ENCODE measurements at regions not wholly inside any gene's neighbourhood (a gene's known extent, or its start where the extent isn't known, plus 50 kb on each side); places are given as distances from the start of the nearest gene placed in this dataset.

DNA sequence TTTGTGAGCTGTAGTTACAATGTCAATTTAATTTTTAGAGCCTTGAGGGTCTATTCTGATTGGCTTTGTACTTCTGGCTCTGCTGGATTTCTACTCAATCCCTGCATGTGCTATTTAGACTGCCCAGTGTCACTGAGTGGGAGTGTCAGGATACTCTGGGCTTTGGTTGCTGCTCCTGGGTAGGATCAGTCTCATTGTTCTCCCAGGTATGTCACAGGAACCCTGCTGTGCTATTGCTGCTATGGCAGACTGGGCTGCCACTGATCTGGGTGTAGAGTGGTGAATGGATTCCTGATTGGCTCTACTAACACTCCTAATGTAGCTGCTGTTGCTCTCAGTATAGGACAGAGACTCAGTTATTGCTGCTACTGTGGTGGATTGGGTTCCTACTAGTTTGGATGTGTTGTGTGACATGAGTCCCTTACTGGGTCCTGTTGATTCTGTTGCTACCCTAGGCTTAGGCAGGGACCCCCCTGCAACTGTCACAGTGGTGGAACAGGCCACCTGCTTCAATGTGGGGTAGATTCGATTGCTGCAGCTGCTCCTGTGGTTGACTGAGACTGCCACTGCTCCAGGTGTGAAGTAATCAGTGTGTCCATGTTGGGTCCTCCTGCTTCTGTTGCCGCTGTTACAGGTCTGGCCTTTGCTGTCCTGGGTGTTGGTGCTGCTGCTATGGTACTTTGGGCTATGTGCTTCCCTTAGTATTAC lies 707.8 kb upstream of the AMOT start:
- H3K4me3 ChIP-seq (ENCODE audit: low read depth, low read length), result no peak overlapping the region
- DNase-seq (ENCODE audit: low read depth), result no peak
- TF ChIP-seq, protein P1, sequence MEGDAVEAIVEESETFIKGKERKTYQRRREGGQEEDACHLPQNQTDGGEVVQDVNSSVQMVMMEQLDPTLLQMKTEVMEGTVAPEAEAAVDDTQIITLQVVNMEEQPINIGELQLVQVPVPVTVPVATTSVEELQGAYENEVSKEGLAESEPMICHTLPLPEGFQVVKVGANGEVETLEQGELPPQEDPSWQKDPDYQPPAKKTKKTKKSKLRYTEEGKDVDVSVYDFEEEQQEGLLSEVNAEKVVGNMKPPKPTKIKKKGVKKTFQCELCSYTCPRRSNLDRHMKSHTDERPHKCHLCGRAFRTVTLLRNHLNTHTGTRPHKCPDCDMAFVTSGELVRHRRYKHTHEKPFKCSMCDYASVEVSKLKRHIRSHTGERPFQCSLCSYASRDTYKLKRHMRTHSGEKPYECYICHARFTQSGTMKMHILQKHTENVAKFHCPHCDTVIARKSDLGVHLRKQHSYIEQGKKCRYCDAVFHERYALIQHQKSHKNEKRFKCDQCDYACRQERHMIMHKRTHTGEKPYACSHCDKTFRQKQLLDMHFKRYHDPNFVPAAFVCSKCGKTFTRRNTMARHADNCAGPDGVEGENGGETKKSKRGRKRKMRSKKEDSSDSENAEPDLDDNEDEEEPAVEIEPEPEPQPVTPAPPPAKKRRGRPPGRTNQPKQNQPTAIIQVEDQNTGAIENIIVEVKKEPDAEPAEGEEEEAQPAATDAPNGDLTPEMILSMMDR (conservative IDR thresholded peaks at IDR 0.05; ENCODE audit: low read depth, low read length), result no peak

DNA sequence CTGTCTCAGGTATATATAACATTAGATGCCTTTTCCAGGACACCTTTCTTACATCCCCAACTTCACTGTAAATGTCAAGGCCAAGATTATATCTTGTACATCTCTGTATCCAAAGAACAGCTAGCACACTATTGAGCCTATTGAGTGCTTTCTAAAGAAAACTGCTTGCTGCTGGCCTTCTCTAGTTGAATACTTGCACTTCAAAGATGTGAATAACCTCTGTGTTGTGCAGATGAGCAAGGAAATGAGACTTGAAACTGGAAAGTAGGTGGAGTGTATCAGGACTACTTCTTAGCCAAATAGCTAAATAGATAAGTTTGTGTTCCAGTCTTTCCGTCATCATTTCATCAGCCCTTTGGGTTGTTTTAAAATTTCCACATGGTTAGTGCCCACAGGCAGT lies 704.4 kb upstream of the AMOT start:
- no peak overlapping the region for H3K4me3 ChIP-seq (ENCODE audit: low read depth, low read length)
- TF ChIP-seq, protein P1 (conservative IDR thresholded peaks at IDR 0.05; ENCODE audit: low read depth, low read length), result no peak
- DNase-seq (ENCODE audit: low read depth), result no peak

DNA sequence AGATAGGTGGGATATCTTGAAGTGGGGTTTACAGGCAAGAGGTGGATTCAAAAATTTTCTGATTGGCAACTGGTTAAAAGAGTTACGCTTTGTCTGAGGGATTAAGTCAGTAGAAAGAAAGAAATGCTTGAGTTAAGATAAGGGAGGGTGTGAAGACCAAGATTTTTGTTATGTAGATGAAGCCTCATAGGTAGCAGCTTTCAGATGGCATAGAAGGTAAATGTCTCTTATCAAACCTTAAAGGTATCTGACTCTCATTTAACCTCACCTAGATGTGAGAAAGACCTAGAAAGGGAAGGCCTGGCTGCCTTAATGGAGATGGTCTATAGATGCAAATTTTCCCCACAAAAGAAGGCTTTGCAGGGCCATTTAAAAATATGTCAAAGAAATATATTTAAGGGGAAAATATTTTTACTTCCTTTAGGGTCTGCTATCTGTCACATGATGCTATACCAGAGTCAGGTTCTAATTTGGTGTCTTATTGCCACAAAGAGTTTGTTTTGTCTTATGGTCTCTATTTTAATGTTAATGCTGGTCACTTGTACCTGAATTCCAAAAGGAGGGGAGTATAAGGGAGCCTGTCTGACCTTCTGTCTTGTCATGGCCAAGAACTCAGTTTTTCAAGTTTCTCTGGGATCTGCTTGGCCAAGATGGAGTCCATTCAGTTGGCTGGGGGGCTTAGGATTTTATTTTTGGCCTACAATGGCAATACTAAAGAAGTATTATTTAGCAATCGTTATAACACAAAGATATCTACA lies 699.1 kb upstream of the AMOT start:
- TF ChIP-seq, protein P1 (conservative IDR thresholded peaks at IDR 0.05; ENCODE audit: low read depth, low read length), result no peak
- DNase-seq (ENCODE audit: low read depth), result no peak
- H3K4me3 ChIP-seq (ENCODE audit: low read depth, low read length), result no peak overlapping the region

DNA sequence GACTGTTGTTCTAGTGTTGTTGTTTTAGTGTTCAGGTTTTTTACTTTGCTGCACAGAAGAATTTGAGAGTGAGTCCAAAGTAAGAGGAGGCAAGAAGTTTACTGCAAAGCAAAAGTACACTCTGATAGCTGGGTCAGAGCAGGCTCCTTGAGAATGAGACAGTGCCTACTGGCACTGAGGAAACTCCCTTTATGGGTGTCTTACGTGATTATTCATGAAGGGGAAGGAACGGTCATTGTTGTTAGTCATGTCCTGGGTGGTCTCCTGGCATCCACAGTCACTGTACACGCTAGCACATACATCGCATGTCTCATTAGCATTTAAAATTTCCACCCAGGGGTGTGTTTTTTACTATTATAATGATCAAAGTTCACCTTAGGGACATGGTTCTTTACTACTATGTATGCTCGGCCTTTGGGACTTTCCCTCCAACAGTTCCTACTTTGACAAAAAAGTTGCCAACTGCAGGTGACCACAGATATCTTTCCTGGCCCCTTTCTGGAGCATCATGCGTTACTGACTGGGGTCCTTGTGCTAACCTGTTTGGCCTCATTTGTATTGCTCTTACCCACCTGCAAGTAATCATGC lies 688.9 kb upstream of the AMOT start:
- no peak overlapping the region for H3K4me3 ChIP-seq (ENCODE audit: low read depth, low read length)
- TF ChIP-seq, protein P1 (conservative IDR thresholded peaks at IDR 0.05; ENCODE audit: low read depth, low read length), result no peak
- no peak for DNase-seq (ENCODE audit: low read depth)

DNA sequence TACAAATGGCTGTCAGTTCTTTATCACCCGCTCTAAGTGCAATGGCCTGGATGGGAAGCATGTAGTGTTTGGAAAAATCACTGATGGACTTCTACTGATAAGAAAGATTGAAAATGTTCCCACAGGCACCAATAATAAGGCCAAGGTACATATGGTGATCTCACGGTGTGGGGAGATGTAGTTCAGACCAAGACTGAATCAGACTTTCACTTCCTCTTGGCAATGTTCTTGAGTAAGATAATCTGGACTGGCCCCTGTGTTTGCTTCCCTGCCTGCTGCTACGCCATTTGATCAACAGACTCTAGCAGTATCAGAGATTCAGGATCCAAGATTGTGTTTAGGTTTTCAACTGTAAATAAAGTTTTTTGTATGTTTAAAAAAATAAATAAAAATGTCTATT lies 682.2 kb upstream of the AMOT start:
- no peak for DNase-seq (ENCODE audit: low read depth)
- no peak overlapping the region for H3K4me3 ChIP-seq (ENCODE audit: low read depth, low read length)
- TF ChIP-seq, protein P1 (conservative IDR thresholded peaks at IDR 0.05; ENCODE audit: low read depth, low read length), result no peak

DNA sequence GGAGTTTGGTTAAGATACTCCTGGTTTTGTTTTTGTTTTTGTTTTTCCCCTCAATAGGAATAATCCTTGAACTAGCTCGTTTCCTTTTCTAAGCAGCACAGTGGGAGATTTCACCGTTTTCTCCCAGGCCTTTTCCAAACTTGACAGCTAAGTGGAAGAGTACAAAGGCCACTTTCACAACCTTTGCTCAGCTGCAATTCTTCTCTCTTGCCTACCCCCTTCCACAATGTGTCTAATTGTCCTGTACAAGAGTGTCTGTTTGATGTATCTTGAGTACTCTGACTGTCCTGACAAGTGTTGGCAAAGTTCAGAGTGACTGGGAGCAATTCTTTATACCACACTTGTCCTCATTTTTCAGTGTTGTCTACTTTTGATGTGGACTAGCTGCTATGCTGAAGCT lies 674.3 kb upstream of the AMOT start:
- no peak for DNase-seq (ENCODE audit: low read depth)
- TF ChIP-seq, protein P1 (conservative IDR thresholded peaks at IDR 0.05; ENCODE audit: low read depth, low read length), result no peak
- H3K4me3 ChIP-seq (ENCODE audit: low read depth, low read length), result no peak overlapping the region
